GM19099 (cell line): ENCODE measurements at regions not wholly inside any gene's neighbourhood (a gene's known extent, or its start where the extent isn't known, plus 50 kb on each side); places are given as distances from the start of the nearest gene placed in this dataset.

ENCODE experiments used
- POLR2A ChIP-seq: IDR thresholded peaks from 3 replicates; pipeline ENCODE4 v1.6.1; 2011; ENCODE audit warnings: low read depth; ENCODE audit not compliant: insufficient read length; ENCODE audit errors: extremely low read depth

DNA sequence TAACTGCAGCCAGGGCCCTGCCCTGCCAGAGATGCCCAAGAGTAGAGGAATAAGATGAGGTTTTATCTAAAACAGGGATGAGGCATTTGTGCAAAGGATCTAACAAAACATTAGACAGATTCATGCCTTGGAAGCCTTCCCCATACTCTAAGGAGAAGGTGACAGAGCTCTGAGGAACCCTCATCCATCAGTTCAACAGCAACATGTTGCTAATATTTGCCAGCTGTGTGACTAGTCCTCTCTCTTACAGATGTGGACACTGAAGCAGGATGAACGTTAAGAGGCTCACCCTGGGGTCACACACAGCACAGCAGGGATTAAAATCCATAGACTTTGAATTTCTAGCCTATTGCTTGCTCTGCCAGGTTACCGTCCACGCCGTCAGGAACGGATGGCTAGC, 99.0 kb downstream of the ZBTB18 start:
- TF ChIP-seq POLR2A: no peak

DNA sequence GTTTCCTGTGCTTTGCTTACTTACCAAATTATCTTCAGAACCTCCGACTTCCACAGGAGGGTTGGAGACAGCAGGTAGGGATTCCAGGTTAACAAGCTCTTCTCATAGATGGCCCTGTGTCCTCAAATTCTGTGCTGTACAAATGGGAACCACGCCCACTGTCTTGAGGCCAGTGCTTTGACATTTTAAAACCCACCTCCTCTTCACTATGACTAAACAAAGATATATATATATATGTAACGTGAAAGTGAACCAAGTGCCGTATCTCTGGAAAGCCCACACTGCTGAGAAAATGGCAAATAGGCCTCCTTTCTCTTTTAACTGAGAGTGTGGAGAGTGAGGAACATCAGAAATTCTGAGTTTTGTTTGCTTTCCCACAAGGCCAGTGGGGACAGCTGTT, 99.6 kb downstream of the ZBTB18 start:
- TF ChIP-seq POLR2A: no peak

GRCh38 chr1:244151537-244151936, 100.5 kb downstream of the ZBTB18 start:
- TF ChIP-seq POLR2A: no peak

GRCh38 chr1:244154508-244154871, 103.4 kb downstream of the ZBTB18 start:
- TF ChIP-seq POLR2A: no peak

GRCh38 chr1:244154872-244155531, 103.9 kb downstream of the ZBTB18 start:
- no peak for TF ChIP-seq POLR2A

DNA sequence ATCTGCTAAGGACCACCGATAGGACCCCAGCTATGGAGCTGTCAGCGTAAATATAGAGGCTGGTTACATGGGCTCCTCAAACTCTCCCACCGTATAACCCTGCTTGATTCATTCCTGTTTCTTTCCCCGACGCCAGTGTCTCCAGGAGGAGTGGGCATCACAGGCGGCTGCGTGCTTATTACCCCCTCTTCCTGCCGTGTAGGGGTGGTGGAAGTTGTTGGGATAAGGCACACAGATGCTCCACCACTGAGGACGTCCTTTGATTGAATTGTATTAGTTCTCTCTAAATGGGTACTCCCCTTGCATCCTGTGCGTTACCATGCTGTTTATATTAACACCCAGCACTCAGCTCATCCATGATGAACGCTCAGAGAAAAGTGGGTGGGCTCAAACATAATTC, 104.6 kb downstream of the ZBTB18 start:
- TF ChIP-seq POLR2A: no peak

DNA sequence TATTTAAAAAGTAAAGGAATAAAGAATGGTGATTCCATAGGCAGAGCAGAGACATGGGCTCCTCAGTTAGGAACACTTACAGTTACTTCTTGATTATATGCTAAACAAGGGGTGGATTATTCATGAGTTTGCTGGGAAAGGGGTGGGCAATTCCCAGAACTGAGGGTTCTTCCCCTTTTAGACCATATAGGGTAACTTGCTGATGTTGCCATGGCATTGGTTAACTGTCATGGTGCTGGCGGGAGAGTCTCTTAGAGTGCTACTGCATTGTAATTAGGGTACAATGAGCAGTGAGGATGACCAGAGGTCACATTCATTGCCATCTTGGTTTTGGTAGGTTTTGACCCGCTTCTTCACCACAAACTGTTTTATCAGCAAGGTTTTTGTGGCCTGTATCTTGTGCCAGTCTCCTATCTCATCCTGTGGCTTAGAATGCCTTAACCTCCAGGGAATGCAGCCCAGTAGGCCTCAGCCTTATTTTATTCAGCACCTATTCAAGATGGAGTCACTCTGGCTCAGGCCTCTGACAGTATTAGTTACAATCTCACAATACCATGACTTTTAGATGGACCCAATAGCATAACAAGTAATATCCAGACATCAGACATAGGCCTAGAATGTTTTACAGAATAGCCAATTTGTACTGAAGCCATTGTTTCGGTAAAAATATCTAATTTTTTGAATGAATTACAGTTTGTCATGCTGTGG, 106.8 kb downstream of the ZBTB18 start:
- TF ChIP-seq POLR2A: no peak

GRCh38 chr1:244159646-244160045, 108.6 kb downstream of the ZBTB18 start:
- TF ChIP-seq POLR2A: no peak

DNA sequence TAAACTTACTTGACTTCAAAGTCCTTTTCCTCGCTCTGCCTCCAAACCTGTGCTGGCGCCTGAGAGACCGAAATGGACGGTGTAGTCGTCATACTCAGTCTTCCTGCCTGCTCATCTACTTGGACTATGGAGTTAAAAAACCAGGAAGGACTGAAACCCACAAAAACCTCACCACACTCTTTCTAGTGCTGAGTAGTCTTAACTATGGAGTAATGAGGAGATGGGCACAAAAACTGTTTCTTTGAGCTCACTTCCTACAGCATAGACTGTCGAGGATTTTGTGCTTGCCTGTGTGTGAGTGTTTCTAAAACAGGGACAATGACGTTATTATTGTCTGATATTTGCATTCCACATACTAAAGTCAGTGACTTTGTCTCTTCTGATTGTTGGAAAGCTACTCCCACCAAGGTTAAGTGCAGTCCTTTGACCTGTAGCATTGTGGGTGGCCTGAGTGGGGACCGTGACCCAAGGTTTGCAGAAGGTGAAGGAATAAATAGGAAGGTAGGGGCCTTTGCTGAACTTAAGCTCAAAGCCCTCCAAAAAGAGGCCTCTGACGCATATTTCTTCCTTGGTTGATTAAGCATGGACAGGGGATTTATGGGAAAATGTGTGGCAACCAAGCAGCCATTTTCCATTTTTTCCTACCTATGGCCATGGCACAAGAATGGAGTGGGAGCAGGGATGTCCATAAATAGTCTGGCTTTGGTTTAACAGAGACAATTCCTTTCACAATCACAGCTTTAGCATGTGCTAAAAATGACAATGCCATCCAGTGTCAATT, 109.6 kb downstream of the ZBTB18 start:
- no peak for TF ChIP-seq POLR2A

GRCh38 chr1:244161236-244161510, 110.1 kb downstream of the ZBTB18 start:
- no peak for TF ChIP-seq POLR2A

DNA sequence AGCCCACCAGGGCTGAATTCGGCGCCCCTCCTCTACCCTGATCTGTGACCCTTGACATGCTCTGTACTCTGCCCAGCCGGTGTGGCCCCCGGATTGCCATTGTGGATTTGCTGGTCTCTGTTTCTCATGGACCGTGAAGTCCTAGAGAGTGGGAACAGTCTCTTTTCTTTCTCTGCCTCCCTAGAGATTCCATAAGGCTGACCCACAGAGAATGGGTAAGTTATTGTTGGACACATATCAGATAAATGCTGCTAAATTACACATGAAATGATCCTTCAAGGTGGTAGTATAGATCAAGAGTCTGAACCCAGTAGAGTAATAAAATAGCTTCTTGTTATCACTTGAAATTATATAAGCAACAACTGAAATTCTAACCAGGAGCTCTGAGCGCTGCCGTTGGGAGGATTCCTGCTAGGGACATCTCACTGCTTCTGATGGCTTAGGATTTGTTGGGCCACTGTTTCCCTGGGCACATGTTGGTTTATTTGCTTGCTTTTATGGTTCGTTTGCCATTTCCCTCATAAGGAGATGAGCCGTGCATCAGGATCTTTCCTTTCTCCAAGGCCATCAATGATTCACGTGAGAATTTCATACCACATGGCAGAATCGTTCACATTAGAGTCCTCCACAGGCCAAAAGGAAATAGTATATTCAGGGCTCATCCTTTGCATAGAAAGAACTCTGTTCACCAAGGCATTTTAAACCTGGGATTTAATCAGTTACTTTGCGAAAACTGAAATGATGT, 111.9 kb downstream of the ZBTB18 start:
- no peak for TF ChIP-seq POLR2A

DNA sequence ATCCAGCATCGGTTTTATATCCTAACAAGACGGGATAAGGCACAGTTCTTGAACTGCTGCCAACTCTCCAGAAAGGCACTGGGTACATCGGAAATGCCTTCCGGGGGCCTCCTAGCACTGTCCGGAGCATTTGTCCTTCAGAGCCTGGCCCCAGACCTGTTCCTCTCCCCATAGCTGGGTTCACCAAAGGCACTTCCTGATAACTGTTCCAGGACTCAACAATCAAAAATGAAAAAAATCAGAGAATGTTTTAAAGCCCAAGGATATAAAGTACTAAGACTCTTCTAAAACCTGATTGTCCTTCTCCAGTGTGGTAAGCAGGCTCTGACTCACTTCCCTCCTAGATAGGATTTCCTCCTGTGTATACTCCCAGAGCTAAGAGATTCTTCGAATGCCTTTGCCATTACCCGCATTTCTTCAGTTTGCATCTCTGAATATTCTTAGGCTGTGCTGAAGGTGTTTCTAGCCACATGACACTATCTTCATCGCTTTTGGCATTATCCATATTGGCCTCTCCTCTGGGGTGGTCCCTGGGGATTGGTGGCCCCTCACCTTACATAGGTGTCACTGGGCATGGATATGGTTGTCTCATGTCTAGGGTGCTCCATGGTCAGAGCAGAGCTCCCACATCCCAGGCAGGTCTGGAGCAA, 112.9 kb downstream of the ZBTB18 start:
- no peak for TF ChIP-seq POLR2A

GRCh38 chr1:244164511-244164890, 113.4 kb downstream of the ZBTB18 start:
- no peak for TF ChIP-seq POLR2A

- no peak for TF ChIP-seq POLR2A
Measured at GRCh38 chr1:244165021-244165420, 113.9 kb downstream of the ZBTB18 start.

- TF ChIP-seq POLR2A: no peak
Measured at GRCh38 chr1:244165701-244166100, 114.6 kb downstream of the ZBTB18 start.
